Limb (tissue), 2 donors: ENCODE measurements at regions not wholly inside any gene's neighbourhood (a gene's known extent, or its start where the extent isn't known, plus 50 kb on each side); places are given as distances from the start of the nearest gene placed in this dataset.
A peak's percentile ranks its signal among the peaks of the same experiment; 100 is the strongest.
"Not testable (repeated sequence)": the region's sequence is repeated elsewhere in the genome, so short reads cannot be mapped to it uniquely, and the experiment has no call there.

Experiments
- DNase-seq, 2 donors: peaks; one replicate each; pipeline ENCODE4 v3.0.0-alpha.2; 2016; ENCODE audit errors: extremely low spot score in 2 of 2

DNA sequence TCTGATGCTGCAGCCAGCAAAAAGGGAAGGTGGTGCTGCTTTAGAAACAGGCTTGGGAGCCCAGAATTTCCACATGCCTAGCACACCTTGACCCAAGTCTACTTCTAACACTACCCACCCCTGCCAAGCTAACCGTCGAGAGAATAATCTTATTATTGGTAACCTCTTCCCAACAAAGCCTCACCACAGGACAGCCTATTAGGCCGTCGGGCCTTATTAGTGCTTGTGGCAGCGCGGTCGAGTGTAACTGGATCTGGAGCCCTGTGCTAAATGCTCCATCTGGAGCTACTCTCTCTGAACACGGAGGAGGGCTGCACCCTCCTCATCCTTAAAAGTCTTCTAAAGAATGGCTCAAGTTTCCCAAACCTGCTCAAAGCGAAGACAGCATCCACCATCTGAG is 165.5 kb upstream of the NFIA start:
- no peak for DNase-seq

GRCh38 chr1:60916199-60916598 is 166.2 kb upstream of the NFIA start:
- DNase-seq: no peak

GRCh38 chr1:60915441-60915840 is 166.9 kb upstream of the NFIA start:
- DNase-seq: no peak

DNA sequence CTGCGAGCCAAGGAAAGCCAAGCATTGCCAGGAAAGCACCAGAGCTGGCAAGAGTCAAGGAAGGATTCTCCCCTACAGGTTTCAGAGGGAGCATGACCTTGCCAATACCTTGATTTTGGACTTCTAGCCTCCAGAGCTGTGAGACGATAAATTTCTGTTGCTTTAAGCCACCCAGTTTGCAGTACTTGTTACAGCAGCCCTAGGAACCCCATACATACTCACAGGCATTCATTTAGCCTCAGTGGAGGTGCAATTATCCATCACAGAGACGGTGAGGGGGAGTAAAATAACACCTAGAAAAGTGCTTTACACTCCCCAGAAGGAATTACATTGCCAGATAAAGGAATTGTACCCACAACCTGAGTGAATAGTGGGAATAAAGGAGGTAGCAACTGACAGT is 167.4 kb upstream of the NFIA start:
- no peak for DNase-seq

- not testable (repeated sequence) for DNase-seq
Observed at GRCh38 chr1:60913708-60914107, 168.7 kb upstream of the NFIA start.

DNA sequence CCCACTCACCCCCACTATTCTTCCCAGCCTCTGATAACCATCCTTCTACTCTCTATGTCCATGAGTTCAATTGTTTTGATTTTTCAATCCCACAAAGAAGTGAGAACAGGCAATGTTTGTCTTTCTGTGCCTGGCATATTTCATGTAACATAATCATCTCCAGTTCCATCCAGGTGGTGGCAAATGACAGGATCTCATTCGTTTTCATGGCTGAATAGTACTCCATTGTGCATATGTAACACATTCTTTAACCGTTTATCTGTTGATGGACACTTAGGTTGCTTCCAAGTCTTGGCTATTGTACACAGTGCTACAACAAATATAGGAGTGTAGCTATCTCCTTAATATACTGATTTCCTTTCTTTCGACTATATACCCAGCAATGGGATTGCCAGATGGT is 169.3 kb upstream of the NFIA start:
- no peak for DNase-seq

DNA sequence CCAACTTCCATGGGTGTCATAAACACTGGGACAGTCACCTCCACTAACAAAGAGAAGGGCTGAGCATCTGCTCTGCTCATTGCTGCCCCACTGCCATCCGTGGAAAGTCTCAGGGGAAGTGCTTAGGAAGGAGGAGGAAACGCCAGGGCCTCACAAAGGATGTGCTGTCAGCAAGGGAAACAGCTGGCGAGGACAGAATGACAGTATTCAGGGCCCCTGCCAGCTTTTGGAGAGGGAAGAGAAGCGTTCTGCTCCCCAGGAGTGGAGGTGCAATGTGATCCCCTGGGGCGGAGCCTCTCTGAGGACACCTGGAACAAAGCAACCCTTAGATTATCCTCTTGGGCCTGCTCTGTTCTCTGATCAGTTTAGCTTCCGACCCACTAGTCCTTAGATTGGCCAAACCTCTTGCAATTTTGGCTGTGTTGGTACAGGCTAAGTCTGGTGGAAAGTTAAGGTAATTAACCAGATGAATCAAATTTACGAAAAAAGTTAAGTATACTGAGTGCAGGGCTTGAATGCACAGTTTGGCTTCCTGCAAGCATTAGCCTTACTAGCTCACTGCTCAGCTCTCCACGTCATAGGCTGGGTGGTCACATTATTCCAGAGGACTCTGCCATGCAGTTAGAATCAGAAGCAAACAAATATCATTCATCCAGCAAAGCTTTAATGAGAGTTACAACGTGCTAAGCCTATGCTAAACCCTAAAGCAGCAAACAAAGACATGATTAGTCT is 170.2 kb upstream of the NFIA start:
- peak in 1 of 2 donors; percentile 45 for DNase-seq

GRCh38 chr1:60908159-60908558 is 174.2 kb upstream of the NFIA start:
- no peak for DNase-seq

- DNase-seq: no peak
Observed at GRCh38 chr1:60906526-60906925, 175.8 kb upstream of the NFIA start.

DNA sequence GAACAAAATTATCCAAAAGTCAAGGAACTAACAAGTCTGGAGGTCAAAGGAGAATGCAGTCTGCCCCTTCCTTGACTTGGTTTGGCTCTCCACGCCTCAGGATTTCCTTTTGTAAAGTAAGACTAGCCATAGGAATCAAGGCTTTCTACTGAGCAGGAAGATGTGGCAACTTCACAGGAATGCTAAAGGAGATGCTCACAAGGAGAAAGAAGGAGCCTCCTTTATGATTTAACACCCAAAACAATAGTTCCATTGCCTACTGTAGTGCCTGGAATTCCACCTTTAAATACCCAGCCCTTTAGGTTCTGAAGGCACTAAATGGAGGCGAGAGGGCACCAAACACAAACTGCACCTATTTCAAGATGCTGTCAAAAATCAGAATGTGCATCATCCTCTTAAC is 176.3 kb upstream of the NFIA start:
- no peak for DNase-seq

- DNase-seq: peak; percentile 43 to 71
Observed at GRCh38 chr1:60904099-60904851, 178.1 kb upstream of the NFIA start.

- peak; percentile 67 to 82 for DNase-seq
Observed at GRCh38 chr1:60903591-60903990, 178.8 kb upstream of the NFIA start.

- DNase-seq: no peak
Observed at GRCh38 chr1:60899464-60899863, 182.9 kb upstream of the NFIA start.

GRCh38 chr1:60898987-60899386 is 183.4 kb upstream of the NFIA start:
- no peak for DNase-seq

- DNase-seq: no peak
Observed at GRCh38 chr1:60898413-60898812, 183.9 kb upstream of the NFIA start.

DNA sequence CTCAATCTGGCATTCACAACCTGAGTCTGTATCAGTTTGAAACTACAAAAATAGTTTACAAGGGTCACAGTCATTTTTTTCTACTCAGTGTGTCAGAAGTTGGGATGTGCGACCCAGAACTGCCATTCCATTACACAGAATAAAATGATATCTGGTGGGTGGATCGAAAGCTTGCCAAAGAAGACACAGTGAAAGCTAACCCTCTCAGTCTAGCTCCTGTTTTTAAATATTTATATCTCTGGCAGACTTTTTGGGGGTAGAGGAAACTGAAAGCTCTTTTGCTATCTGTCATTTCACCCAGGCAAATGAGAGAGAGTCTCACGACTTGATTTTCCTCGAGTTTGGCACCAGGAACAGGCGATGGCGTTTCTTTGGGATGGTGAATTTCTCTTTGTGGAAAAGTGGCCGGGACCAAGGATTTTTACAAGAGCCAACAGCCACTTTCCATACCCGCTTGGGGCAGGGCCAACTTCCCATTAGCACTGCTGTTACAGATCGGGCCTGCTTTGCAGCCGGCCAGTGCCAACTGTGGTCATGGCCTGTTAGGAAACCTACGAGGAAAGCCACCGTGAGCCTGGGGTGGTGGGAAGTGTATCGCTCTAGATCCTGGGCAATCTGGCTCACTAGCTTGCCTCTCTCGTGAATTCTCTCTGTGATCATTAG is 185.5 kb upstream of the NFIA start:
- DNase-seq: peak; percentile 48 to 62

GRCh38 chr1:60895701-60896100 is 186.7 kb upstream of the NFIA start:
- DNase-seq: peak in 1 of 2 donors; percentile 38

DNA sequence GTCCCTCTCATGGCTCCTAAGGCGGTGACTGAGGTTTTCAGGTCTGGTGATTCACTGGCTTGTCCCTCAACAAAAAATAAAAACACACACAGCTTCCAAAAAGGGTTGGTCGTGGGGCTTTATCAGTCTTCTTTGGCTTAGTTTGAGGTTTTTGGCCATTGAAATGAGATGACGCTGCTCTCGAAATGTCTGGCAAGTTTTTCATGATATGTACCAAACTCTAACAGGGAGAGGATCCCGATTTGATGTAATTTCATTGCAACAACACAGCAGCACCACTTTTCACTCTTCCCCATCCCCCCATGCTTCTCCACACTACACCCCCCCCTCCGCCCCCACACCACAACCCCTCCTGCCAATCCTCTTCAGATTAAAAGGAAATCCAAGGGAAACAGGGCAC is 187.1 kb upstream of the NFIA start:
- no peak for DNase-seq

GRCh38 chr1:60894741-60895140 is 187.6 kb upstream of the NFIA start:
- no peak for DNase-seq

DNA sequence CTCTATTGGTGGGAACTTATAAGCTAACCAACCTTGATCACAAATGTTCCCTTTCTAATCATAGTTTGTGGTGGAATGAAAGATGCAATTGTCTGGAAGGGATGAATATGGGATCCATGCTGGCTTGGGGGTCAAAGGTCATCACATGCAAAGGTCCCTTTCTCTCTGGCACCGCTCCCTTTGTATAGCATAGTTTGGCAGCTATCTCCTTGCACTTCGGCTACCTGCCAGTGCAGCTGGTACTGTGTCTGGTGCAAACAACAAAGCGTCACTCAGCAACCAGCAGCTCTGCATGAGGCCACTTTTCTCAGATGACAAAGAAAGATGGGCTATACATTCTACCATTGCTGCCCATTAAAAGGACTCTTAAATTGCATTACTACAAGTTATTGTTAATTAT is 188.2 kb upstream of the NFIA start:
- peak; percentile 45 to 53 for DNase-seq

DNA sequence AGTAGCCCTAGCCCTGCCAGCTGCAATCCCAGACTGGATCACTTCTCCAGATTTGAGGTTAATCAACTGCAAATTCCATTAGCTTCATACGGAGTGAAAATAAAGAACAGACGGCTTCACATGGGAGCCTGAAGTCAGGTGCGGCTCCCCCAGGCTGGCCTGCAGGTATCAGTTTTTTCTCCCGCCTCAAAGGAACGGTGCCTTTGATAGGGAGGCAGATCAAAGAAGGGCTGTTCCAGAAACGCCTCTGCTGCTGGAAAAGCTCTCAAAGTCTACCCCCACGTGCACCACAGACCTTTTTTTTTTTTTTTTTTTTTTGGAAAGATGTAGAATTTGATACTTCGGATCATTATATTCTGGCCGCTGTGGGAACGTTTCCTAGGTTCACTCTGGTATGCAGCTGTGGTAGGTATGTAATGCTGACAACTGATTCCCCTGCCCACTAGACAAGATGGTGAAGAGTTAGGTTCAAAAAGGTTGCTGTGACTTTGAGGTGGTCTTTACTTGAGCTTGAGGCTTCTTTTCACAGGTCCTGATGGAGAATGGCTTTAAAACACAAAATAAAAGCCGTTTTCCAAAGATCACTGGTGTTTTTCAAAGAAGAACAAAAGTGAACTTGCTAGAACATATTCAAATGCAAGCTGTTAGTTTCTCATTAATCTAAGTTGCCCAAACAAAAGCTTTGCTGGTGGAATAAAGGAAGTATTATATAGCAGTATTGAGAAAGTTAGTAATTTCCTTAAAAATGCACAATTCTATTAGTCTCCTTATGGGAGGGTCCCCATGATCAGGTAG is 189.0 kb upstream of the NFIA start:
- no peak for DNase-seq

DNA sequence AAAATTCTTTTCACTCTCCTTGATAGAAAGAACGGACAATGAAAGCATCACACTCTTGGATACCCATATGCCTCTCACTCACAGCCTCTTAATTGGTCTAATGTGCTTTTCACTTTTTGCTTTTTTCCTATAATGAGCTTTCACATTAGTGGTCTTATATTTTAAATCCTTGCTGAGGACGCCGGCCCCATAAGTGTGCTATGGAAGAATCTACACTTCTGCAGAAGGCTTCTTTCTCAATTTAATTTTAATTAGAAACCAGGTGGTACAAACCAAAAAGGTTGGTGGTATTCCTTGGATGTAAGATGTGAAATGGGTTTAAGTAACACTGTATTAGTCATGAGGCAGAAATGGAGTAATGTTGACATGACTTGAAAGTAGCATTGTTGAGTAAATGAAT is 190.6 kb upstream of the NFIA start:
- DNase-seq: no peak
